ENCODE measurements at regions not wholly inside any gene's neighbourhood (a gene's known extent, or its start where the extent isn't known, plus 50 kb on each side); places are given as distances from the start of the nearest gene placed in this dataset.

GRCh38 chr14:39957987-39958386, 525.8 kb upstream of the FBXO33 start:
- TF ChIP-seq CREB1 (CRISPR knock-in tag; IDR thresholded peaks at IDR 0.05; ENCODE audit: low read depth) (no peak), ZNF331 (CRISPR knock-in tag; IDR thresholded peaks at IDR 0.05; ENCODE audit: low read depth) (no peak), JUNB (IDR thresholded peaks at IDR 0.05; ENCODE audit: unreplicated experiment) (no peak), EZH2phosphoT487 (IDR thresholded peaks at IDR 0.05; ENCODE audit: unreplicated experiment) (no peak)
- TF ChIP-seq, protein P1, sequence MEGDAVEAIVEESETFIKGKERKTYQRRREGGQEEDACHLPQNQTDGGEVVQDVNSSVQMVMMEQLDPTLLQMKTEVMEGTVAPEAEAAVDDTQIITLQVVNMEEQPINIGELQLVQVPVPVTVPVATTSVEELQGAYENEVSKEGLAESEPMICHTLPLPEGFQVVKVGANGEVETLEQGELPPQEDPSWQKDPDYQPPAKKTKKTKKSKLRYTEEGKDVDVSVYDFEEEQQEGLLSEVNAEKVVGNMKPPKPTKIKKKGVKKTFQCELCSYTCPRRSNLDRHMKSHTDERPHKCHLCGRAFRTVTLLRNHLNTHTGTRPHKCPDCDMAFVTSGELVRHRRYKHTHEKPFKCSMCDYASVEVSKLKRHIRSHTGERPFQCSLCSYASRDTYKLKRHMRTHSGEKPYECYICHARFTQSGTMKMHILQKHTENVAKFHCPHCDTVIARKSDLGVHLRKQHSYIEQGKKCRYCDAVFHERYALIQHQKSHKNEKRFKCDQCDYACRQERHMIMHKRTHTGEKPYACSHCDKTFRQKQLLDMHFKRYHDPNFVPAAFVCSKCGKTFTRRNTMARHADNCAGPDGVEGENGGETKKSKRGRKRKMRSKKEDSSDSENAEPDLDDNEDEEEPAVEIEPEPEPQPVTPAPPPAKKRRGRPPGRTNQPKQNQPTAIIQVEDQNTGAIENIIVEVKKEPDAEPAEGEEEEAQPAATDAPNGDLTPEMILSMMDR (conservative IDR thresholded peaks at IDR 0.05; ENCODE audit: low read depth in 2 of 2) = no peak

All from GM23338 (cell line).